NCI-H1417 (cell line): ENCODE measurements at regions not wholly inside any gene's neighbourhood (a gene's known extent, or its start where the extent isn't known, plus 50 kb on each side); places are given as distances from the start of the nearest gene placed in this dataset.

Source experiments
- DNase-seq, 3 experiments: peaks; one replicate each; lab custom pipeline; 2025; lab: John Stamatoyannopoulos, UW

DNA sequence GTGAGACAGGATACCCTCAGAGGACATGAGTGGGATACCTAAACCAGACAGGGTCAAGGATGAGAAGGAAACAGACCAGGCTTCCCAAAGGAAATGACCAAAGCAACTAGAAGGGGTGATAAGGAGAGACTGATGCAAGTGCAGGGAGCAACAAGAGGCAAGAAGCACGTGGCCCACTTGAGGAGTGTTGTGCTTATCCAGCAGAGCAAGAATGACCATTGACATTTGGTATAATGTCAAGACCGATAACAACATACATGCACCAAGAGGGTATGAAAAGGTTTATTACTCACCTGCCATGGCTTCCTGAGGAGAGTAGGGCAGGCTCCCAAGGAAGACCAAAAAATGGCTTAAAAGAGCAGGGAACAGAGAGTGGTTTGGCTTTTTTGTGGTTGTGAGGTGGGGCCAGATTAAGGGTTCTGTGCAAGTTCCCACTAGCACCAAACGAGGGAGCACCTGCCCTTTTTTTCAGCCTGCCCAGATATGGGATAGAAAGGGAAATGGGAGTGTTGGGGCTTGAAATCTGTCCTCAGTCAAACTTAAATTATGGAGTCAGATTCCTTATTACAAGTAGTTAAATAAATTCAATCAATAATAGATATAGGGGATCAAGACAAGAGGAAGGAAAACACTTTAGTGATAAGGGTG is 513.6 kb downstream of the RASEF start:
- DNase-seq: no peak

DNA sequence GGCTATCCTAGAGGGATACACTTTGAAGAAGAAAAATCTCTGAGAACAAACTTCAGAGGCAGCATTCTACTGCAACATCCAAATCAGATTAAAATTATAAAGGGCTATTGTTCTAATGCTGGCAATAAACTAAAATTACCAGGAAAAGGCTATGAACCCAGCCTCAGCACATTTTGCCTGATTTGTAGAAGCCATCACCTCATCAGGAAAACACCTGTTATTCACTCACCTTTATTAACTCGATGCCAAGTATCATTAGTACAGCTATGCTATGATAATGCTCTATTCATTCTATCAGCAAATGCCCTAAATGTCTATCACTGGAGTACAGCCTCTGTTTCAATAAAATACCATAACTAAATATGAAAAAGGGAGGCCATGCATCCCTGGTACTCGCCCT is 510.2 kb downstream of the RASEF start:
- DNase-seq: no peak

GRCh38 chr9:82553654-82554366 is 509.1 kb downstream of the RASEF start:
- DNase-seq: no peak

- no peak for DNase-seq
These were observed 508.6 kb downstream of the RASEF start for GRCh38 chr9:82554381-82554780.

GRCh38 chr9:82555031-82555430 is 507.9 kb downstream of the RASEF start:
- no peak for DNase-seq

DNA sequence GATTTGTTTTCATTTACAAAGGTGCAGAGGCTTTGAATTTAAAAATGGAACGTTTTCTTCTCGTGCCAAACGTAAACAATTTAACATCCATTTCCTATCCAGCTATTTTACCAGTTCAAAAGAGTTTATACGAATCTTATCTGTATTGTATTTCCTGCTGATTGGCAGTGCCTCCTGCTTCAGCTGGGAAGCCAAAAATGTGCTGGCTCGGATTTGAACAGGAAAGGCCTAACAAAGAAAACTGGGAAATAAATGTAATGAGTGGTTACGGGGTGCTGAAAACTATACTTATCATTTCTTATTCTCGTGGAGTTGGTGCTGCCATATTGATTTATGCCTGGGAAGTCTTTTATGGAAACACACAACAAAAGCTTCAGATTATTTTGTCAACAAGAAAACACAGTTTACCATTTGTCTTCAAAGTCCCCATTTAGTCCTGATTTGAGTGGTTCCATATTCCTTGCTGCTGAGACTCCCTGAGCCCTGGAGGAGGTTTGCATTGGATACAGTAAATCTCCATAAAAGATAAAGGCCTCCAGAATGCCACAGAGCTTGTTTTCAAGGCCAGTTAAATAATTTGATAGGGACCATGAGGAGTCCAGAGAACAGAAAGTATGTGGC is 507.4 kb downstream of the RASEF start:
- peak in 1 of 3 experiments; percentile 17 for DNase-seq

DNA sequence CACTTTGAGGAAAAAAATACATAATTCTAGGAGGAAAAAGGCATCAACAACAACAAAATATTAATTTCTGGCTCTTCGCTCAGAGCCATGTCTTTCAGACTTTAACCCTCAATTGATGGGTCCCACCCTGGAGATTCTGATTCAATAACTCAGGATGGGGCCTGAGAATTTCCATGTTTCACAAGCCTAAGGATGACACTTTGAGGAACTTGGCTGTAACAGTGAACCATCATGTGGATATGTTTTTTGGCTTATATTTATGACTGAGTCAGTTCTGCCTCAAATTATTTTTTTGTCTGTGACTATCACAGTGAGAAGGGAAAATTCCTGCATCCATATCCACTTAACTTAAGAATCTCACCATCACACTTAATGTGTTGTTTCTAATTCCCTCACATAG is 504.6 kb downstream of the RASEF start:
- DNase-seq: no peak

DNA sequence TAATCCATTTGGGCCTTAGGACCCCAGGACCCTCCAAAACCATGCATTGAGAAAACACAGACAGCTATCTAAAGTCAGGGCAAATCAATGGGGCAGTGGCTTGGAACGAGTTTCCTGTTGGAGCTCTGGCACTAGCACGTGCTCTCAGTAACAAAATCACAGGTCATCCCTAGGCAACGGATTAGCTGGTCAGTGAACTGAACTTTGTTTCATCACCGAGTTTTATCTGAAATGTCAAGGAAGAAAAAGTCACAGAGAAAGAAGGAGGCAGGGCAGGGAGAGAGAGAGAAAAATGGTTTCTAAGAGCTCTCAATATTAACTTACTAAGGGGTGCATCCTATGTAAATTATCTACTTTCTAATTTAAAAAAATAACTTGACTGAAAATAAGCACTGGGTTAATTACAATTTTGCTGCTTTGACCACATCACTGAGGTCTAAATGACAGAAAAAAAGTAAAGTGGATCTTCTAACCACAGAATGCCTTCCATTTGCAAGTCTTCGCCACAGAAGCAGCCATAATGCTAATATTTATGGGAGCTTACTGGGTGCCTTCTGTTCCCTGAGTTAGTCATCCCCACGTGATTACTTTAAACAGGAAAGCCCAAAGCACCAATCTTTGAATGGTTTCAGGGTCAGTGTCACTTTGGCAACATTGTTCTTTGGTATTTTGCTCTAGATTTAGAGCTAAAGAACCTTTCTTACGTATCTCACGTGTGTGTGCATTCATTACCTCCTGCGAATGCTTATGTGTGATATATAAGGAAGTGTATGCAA is 503.9 kb downstream of the RASEF start:
- DNase-seq: no peak

- peak in 1 of 3 experiments; percentile 39 for DNase-seq
These were observed 502.9 kb downstream of the RASEF start for GRCh38 chr9:82560036-82560435.

DNA sequence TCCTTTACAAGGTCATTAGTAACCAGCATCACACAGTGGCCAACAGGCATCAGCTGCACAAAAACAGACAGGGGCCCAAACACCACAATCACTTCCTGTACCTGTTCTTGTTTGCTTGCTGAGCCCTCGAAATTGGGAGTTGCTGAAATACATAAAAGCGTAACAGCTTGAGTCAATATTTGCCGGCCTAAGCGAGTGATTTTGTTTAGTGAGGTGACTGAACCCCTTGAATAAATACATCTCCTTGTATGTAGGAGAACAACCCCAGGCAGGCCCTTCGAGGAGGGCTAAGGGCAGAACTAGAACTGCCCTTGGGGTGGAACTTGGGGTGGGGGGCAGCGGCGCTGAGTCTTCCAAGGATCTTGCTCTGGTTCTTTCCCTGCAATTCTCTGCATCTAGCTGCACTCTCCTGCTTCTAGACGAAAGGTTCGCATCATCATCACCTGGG is 502.5 kb downstream of the RASEF start:
- DNase-seq: peak; percentile 0 to 96 (median 82)

DNA sequence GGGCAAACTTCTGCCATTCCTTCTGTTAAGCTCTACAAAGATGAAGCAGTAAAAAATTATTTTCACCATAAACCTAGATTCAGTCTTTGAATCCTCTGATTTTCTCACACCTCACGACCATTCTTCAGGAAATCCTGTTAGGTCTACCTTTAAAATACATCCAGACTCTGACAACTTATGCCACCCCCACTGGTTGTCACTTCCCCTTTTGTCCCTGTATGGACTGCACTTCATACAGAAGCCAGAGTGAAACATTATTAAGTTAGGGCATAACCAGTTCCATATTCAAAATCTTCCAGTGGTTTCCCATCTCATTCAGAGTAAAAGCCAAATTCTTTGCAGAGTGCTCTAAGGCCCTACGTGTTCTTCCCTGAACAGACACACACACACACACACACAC is 499.8 kb downstream of the RASEF start:
- no peak for DNase-seq

- DNase-seq: no peak
These were observed 499.1 kb downstream of the RASEF start for GRCh38 chr9:82563841-82564240.

DNA sequence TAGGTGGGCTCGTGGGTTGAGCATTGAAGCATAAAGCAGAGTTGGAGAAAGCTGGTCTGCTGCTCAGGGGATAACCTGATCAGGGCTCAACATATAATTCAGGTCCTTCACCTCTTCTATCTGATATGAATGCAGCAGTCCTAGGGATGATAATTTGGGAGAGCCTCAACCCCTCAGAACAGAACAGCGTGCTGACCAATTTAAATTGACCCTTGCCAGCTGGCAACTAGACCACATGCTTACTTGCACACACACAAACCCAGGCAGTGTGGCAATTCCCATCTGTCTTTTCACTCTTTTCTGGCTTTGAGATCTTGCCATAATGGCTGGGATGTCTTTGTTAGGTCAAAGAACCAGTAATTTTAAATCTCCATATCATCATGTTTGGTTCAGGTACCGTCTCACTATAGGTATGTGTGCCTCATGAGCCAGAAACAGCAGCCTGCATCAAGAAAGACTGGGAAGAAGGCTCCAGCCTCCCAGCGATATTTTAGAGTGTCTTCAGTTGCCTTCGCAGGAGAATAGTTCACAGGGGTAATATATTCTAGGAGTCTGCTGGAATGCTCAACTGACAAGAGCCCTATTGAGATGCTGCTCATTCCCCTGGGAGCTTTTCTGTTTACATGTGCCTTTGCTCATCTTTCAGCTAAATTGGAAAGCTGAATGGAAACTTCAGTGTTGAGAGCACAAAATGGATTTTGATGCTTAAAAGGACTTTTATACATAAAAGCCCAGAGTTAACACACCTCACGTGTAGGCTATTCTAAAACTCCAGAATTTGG is 497.6 kb downstream of the RASEF start:
- DNase-seq: peak in 1 of 3 experiments; percentile 41

- DNase-seq: no peak
These were observed 495.0 kb downstream of the RASEF start for GRCh38 chr9:82567953-82568352.

GRCh38 chr9:82570226-82570625 is 492.7 kb downstream of the RASEF start:
- DNase-seq: no peak

GRCh38 chr9:82571540-82571939 is 491.4 kb downstream of the RASEF start:
- DNase-seq: no peak

- no peak for DNase-seq
These were observed 490.8 kb downstream of the RASEF start for GRCh38 chr9:82572146-82572545.

DNA sequence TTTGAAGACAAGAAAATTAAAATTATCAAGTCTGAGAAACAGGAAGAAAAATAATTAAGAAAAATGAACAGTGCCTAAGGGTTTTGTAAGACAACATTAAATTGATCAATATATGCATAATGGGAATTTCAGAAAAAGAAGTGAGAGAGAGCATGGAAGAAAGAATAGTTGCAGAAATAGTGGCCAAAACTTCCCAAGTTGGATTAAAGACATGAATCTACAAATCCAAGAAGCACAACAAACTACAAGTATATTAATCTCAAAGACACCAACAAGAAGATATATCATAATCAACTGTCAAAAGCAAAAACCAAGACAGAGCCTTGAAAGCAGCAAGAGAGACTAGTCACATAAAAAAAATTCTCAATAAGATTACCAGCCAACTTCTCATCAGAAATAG is 488.0 kb downstream of the RASEF start:
- no peak for DNase-seq

GRCh38 chr9:82580921-82581320 is 482.0 kb downstream of the RASEF start:
- DNase-seq: no peak

DNA sequence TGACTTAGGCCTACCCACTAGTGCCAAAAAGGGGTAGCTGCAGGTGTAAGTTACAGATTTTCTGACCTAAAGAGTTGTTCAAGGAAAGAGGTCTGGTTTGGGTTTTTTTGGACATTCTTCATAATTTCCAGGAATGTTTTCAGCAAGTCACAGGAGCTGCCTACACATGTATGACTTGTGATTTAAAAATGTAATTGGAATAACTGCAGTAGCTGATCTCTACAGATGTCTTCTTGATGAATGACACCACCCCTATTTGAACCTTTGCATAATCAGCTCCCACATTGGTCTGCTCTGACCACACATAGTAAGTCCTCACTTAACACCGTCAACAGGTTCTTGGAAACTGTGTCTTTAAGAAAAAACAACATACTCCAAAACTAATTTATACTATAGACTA is 481.4 kb downstream of the RASEF start:
- DNase-seq: no peak

DNA sequence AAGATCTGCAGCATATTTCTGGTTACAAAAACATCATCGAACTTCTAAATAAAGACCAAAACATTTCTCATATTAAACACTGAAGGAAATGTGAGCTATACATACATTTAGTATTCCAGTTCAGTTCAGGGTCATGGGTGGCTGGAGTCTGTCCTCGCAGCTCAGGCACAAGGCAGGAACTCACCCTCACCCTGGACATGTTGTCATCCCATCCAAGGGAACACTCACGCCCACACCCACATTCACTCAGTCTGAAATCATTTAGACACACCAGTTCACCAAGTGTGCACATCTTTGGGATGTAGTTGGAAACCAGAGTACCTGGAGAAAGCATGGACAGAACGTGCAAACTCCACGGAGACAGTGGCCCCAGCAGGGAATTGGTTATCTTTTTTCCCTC is 481.0 kb downstream of the RASEF start:
- DNase-seq: no peak

GRCh38 chr9:82582693-82583092 is 480.2 kb downstream of the RASEF start:
- DNase-seq: no peak
